ENCODE measurements at regions not wholly inside any gene's neighbourhood (a gene's known extent, or its start where the extent isn't known, plus 50 kb on each side); places are given as distances from the start of the nearest gene placed in this dataset.
"Not testable (repeated sequence)": the region's sequence is repeated elsewhere in the genome, so short reads cannot be mapped to it uniquely, and the experiment has no call there.

GRCh38 chr15:70576276-70576675, 187.1 kb downstream of the UACA start:
- DNase-seq: no peak

DNA sequence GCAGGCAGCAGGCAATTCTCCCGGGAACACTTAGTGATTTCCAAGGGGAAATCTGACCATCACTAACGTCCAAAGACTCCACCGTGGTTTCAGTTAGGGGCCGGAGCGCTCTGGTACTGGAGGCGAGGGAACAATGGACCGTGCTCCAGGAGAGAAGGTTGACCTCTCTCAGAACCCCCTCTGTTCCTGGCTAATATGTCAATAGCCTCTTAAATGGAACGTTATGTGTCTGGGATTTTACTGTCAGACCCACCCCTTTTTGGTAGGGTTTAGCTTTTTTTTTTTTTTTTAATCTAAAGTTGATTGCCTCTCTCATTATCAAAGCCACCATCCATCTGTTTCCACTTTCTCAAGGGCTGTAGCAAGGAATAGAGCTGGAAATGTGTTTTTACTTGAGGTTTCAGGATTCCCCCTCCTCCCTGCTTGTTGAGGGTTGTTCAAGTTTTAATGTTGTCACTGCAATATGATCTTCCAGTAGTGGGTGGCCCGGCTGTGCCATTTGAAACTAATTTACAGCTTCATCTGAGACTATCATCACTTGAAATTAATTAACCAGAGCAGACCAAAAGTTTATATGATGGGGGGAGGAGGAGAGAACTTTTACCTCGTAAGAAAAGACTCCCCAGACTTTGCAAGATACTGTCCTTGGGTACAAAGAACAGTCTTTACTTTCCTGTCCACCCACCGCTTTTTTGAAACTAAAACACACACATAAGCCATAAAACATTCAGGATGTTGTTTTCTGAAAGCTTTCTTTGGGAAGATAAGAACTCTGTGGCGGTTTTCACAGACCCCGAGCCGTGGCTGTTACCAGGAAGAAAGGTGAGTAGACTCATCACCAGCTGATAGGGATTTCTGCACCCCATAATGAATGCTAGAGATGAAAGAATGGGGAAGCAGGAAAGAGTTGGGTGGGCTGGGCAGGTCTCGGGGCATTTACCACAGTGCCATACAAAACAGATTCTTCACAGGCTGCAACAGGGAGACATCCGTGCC, 187.8 kb downstream of the UACA start:
- no peak for DNase-seq

- not testable (repeated sequence) for DNase-seq
These were observed 189.0 kb downstream of the UACA start for GRCh38 chr15:70574325-70574724.

DNA sequence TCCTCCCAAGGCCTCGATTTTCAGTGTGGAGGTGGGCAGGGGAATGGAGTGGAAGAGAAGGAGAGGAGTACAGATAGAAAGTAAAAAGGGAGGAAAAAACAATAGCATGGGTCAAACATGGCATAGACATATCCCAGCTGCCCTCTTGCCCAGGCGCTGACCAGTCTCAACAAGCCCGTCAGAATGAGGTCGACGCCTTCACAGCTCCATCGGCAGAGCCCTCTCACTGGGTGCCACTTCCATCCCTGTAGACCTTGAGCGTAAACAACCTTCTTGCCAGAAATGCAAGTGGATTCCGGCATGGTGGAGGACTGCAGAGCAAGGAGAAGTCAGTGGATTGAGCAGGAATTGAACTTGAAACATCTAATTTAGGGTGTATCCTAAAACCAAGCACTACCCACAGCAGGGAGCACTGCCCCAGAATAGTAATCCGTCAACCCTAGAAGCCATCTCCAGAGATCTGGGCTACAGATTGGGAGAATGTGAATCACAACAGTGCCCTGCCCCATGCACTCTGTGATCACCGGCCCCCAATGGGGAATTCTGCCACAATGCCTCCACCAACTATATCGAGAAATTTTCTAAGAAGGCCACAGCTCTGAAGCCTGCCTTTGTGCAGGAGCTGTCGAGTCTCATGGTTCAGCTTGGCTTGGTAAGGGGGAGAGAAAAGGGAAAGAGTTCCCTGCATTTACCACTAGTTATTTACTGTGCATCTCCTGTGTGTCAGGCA, 190.1 kb downstream of the UACA start:
- DNase-seq: no peak

DNA sequence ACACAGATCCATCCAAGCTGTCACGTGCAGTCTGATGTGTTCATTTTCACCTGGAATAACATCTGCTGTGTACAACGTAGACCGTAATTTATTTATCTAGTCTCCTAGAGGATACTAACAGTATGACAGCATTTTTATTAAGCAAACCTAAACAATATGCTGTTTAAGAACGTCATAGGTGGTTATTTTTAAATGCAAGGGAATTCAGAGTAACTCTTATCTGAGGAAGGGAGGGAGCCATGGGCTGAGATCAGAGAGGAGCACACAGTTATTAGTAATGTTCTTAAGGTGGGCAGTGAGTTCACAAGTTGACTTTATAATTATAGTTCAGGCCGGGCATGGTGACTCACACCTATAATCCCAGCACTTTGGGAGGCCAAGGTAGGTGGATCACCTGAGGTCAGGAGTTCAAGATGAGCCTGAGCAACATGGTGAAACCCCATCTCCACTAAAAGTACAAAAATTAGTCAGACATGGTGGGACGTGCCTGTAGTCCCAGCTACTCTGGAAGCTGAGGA, 193.6 kb downstream of the UACA start:
- peak; percentile 20 for DNase-seq

GRCh38 chr15:70569091-70569713, 194.2 kb downstream of the UACA start:
- no peak for DNase-seq

- no peak for DNase-seq
These were observed 196.4 kb downstream of the UACA start for GRCh38 chr15:70566989-70567388.

DNA sequence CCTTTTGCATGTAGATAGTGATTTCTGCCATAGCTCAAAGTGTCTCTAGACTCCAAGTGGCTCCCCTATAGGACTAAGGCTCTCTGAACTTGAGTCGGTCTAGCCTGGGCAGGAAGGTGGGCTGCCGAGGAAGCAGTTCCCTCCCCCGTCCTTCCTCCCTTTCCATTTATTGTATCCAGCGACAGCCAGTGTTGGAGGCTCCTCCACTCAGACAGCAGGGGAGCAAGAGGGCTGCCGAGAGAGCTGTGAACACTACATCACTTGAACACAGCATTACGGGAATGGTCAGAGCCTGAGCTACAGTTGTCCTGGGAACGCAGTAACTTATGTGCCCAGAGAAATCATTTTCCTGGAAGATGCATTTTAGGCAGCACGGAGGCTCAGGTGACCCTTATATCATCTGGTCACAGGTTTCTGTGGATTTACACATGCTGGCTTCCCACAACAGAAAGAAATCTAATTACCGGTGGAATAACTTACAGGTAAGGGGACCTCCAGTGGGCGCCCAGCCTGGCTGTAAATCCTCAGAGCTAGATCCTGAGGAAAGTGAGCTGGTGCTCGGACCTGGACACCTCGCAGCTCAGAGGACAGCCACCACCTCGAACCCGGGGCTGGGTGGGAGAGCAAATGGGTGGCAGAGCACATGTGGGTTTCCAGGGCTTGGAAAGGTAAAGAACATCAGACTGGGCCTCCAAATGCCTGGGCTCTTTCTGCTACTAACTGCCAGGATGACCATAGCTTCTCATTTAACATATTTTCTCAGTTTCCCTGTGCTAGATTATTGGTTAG, 197.1 kb downstream of the UACA start:
- no peak for DNase-seq

DNA sequence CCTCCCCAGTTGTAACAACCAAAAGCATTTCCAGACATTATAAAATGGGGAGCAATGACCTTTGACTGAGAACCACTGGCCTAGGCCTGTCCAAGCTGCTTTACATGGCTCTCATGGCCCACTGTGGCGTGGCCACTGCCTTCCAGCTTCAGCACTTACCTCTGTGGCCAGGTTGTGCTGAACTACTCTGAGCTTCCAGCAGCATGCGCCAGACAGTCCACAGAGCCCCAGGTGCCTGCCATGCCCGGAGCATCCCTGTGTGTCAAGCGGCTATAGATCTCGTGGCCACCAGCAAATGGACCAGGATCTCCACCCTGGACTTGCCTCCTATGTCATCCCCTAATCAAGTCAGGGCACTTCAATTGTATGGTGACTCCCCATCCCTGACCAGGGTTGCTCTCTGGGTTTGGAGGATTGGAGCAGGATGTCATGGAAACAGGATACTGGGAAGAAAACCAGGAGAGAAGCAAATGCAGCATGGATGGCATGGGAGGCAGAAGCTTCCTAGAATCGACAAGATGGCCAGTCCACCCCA, 199.7 kb downstream of the UACA start:
- DNase-seq: no peak

GRCh38 chr15:70562906-70563305, 200.5 kb downstream of the UACA start:
- no peak for DNase-seq

GRCh38 chr15:70561885-70562284, 201.5 kb downstream of the UACA start:
- DNase-seq: no peak

DNA sequence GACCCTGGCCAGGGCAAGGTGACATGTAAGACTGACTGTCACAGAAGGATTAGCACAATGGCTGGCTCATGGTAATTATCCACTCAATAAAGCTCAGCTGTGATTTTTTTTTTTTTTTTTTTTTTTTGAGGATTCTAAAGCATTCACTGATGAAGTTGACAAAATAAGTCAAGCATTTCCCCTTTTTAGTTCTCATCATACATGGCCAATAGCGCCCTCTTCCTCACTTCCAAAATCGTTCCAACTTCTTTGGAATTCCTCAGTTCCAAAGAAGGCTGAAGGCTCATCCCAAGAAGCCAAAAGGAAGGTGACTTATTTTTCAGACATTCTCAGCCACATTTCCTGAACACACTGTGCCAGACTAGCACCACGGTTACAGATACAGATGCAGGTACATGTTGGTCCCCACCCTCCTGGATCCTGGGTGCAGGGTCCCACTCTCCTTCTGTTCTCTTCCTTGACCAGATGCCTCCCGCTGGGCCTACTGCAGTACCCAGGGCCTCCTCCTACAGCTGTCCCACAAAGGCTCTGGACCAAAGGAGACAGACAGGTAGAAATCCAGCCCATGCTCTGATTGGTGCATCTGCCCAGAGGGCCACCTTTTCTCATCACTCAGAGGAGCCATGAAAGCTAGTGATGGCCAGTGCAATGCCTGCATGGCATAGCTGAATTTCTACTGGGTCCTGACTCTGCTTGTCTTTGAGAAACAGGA, 202.6 kb downstream of the UACA start:
- DNase-seq: no peak

DNA sequence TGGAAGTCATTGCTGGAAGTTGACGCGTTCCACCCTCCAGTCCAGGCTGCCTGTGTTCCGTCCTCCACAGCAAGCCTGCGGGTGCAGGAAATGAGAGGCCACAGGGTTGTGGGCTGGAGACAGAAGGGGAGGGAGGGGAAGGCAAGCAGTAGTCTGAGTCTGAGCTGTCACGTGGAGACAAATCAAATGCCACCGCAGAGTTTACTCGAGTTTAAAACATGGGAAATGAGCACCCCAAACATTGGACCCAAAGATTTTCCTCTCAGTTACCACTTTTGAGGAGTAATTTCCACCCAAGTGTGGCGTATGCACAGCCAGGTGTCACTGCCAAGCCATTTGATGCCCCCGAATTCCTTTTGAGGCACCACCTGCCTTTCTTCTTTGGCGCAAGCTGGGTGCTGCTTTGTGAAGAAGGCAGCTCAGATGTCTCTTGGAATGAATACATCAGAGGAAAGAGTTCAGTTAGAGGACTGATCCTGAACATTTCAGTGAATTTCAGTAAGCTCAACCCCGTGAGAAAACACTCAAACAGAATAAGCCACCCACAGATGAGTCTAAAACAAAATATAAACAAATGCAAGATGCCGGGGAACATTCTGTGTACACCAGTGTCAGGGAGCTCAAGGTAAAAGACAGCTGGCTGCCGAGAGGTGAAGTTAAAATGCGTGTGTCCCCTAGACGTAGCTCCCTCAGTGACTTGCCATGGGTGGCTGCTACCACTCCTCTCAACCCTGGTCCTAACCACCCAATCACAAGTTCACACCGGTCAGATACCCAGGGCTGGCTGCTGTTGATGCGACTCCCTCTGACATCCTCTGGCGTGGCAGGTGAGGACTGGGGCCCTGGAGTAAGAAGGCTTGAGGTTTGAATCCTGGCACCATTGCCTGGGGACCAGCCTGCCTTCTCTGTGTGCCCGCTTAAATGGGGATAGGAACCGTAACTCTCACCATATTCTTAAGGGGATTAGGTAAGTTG, 203.8 kb downstream of the UACA start:
- DNase-seq: peak; percentile 78

DNA sequence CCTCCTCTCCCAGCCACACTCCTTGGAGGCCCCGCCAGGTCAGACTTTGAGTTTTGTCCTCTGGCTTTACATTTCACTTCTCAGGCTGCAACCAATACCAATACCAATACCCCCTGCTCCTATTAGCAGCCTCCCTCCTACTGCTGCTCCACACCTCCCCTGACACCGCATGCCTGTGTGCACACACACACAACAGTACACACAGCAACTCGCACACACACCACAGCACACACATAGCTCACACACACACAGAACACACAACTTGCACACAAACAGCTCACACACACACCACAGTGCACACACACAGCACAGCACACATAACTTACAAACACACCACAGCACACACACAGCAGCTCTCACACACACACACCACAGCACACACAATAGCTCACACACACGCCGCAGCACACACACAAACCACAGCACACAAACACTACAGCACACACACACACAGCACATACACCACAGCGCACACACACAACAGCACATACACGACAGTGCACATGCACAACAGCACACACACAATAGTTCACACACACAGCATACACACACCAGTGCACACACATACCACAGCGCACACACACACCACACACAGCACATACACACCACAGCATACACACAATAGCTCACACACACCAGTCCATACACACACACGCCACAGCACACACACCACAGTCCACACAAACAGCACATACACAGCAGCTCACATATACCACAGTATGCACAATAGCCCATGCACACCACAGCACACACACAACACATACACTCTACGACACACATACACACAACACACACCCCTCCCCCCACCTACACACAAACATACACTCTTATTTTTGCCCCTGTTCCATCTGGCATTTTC, 204.7 kb downstream of the UACA start:
- DNase-seq: no peak

DNA sequence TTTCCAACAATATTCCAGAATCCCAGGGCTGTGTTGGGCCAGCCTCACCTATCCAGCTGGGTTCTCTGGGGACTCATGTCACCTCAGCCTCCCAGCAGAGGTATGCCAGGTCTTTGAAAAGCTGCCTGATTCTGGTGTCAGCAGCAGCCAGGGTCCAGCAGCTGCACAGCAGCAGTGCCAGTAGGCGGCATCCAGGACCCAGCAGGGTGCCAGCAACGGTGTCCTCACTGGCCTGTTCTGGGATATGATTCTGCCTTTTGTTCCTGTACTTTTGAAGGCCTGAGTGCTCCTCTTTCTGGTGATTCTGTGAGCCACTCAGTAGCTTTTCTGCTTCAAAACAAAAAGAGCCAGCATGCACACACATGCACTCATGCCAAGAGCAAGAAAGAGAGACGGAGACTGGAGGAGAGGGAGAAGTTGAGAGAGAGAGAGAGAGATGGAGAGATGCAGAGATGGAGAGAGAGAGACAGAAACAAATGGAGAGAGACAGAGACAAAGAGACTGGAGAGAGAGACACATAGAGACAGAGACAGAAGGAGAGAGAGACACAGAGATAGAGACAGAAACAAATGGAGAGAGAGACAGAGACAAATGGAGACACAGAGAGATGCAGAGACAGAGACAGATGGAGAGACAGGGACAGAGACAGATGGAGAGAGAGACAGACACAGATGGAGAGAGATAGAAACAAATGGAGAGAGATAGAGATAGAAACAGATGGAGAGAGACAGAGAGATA, 205.7 kb downstream of the UACA start:
- no peak for DNase-seq

DNA sequence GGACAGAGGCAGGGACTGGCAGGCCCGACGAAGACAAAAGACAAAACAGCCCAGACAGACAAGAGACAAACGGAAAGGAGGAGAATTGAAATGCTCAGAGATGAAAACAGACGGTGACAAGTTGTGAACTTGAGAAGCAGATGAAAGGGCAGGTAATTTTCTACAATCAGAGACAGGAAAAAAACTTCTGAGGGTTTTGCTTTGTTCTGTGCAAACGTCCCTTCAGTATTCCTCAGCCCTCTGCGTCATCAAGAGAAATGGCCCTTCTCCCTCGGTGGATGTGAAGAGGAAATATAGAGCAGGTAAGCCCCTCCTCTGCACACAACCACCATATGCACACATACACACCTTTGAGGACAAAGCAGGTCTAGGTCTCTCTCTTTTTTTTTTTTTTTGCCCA, 206.6 kb downstream of the UACA start:
- no peak for DNase-seq

- no peak for DNase-seq
These were observed 207.1 kb downstream of the UACA start for GRCh38 chr15:70556151-70556741.

DNA sequence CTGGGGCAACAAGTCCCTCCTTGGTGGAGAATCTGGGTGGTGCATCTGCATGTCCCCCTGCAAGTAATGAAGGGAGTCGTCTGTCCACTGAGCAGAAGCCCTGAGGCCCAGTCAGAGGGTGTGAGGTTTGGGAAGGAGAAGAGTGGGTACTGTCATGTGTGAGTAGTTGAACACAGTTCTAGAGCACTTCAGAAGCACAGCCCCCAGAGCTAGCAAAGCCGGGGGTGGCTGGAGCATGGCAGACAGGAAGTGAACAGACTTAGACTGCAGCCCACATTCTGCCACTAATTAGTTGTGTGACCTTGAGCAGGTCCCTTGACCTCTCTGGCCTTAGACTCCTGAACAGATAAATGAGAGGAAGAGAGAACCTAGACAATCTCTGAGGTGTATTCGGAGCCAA, 207.6 kb downstream of the UACA start:
- DNase-seq: no peak

All from stimulated activated CD4-positive, alpha-beta T cell treated with anti-CD3 and anti-CD28 coated beads, Interleukin-15, amount 100 ng/mL, for 24 hours (primary cell).